ENCODE measurements at regions not wholly inside any gene's neighbourhood (a gene's known extent, or its start where the extent isn't known, plus 50 kb on each side); places are given as distances from the start of the nearest gene placed in this dataset.

DNA sequence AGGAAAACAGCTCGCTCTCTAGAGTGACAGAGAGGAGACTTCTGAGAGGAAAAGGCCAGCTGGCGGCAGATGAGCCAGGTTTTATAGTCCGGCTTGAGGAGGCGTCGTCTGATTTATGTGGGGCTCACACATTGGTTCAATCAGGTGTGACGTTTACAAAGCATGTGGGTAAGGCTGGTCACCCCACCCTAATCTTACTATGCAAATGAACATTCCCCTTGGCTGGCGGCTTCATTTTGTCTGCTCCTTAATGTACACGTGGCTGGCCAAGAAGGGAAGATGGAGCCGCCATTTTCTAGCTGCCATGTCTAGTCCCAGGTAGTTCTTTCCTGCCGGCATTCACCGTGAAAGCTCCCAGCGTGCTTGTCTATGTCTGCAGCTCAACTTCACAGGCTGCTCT, 299.1 kb upstream of the SPRED2 start:
- no peaks in the 10 kb centered on the region for H3K36me3 ChIP-seq (ENCODE audit: control insufficient read depth, insufficient read depth, low read length)
- no peak for DNase-seq
- no peak overlapping the region for H2BK20ac ChIP-seq (ENCODE audit: low read depth, low read length)
- H3K9ac ChIP-seq (ENCODE audit: low read depth, low read length): no peak overlapping the region
- peaks cover 4% of the 10 kb centered on the region for H3K27me3 ChIP-seq (ENCODE audit: control insufficient read depth, insufficient read depth, low read length)
- H3K14ac ChIP-seq (replicated peaks; ENCODE audit: low read depth, low read length): no peak overlapping the region
- H4K91ac ChIP-seq (ENCODE audit: insufficient read depth, low read depth, low read length): no peak overlapping the region
- H4K20me1 ChIP-seq (ENCODE audit: insufficient read depth, low read length): no peaks in the 10 kb centered on the region
- ATAC-seq (ENCODE audit: low read depth): no peak
- H2BK15ac ChIP-seq (ENCODE audit: low read depth, low read length): no peak overlapping the region
- H3K27ac ChIP-seq (ENCODE audit: insufficient read depth, low read length): no peak overlapping the region
- H3K23ac ChIP-seq (ENCODE audit: low read depth, low read length): no peak overlapping the region
- intact Hi-C loops (cut with micrococcal nuclease) (no loop called here), in situ Hi-C loops (cut with MboI; ENCODE audit: low sequenced_read_pairs) (no loop called here), dilution Hi-C loops (cut with HindIII; ENCODE audit: low sequenced_read_pairs, unreplicated experiment) (no loop called here)
- TF ChIP-seq FOS (IDR thresholded peaks at IDR 0.05; ENCODE audit: low read depth, low read length) (no peak), MXI1 (IDR thresholded peaks at IDR 0.05; ENCODE audit: borderline replicate concordance, low read depth, low read length) (no peak), ELK1 (IDR thresholded peaks at IDR 0.05; ENCODE audit: borderline replicate concordance, low read depth, low read length) (no peak), RAD21 (IDR thresholded peaks at IDR 0.05; ENCODE audit: low read length) (no peak), CHD1 (IDR thresholded peaks at IDR 0.05; ENCODE audit: low read depth, low read length) (no peak), BHLHE40 (IDR thresholded peaks at IDR 0.05; ENCODE audit: low read depth, low read length) (no peak), RFX5 (IDR thresholded peaks at IDR 0.05; ENCODE audit: low read depth, low read length) (no peak), MAZ (IDR thresholded peaks at IDR 0.05; ENCODE audit: borderline replicate concordance, low read depth, low read length) (no peak), SMC3 (IDR thresholded peaks at IDR 0.05; ENCODE audit: low read depth, low read length) (no peak), POLR2A (IDR thresholded peaks at IDR 0.05; ENCODE audit: low read depth, low read length) (no peak)
- TF ChIP-seq, protein P1, sequence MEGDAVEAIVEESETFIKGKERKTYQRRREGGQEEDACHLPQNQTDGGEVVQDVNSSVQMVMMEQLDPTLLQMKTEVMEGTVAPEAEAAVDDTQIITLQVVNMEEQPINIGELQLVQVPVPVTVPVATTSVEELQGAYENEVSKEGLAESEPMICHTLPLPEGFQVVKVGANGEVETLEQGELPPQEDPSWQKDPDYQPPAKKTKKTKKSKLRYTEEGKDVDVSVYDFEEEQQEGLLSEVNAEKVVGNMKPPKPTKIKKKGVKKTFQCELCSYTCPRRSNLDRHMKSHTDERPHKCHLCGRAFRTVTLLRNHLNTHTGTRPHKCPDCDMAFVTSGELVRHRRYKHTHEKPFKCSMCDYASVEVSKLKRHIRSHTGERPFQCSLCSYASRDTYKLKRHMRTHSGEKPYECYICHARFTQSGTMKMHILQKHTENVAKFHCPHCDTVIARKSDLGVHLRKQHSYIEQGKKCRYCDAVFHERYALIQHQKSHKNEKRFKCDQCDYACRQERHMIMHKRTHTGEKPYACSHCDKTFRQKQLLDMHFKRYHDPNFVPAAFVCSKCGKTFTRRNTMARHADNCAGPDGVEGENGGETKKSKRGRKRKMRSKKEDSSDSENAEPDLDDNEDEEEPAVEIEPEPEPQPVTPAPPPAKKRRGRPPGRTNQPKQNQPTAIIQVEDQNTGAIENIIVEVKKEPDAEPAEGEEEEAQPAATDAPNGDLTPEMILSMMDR (conservative IDR thresholded peaks at IDR 0.05; ENCODE audit: low read depth, low read length): no peak
- TF ChIP-seq, protein P2, sequence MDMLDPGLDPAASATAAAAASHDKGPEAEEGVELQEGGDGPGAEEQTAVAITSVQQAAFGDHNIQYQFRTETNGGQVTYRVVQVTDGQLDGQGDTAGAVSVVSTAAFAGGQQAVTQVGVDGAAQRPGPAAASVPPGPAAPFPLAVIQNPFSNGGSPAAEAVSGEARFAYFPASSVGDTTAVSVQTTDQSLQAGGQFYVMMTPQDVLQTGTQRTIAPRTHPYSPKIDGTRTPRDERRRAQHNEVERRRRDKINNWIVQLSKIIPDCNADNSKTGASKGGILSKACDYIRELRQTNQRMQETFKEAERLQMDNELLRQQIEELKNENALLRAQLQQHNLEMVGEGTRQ (IDR thresholded peaks at IDR 0.05; ENCODE audit: low read depth, low read length): no peak
- H3K4me3 ChIP-seq (ENCODE audit: insufficient read depth, low read depth, low read length): no peak overlapping the region
- H2BK120ac ChIP-seq (ENCODE audit: low read depth, low read length): no peak overlapping the region
- H3K4me1 ChIP-seq (ENCODE audit: control insufficient read depth, insufficient read depth, low read length): no peaks in the 10 kb centered on the region
- H3K9me3 ChIP-seq (ENCODE audit: control insufficient read depth, insufficient read depth, low read length): no peaks in the 10 kb centered on the region
- H4K5ac ChIP-seq (ENCODE audit: low read depth, low read length): no peak overlapping the region
- H3K56ac ChIP-seq (ENCODE audit: extremely low read depth, insufficient read depth, low read length): no peak overlapping the region
- H3K4ac ChIP-seq (ENCODE audit: low read depth, low read length): no peak overlapping the region
- H2AFZ ChIP-seq (replicated peaks; ENCODE audit: low read length, poor library complexity): no peak overlapping the region
- ChIA-PET POLR2A (ENCODE audit: unreplicated experiment) (interaction anchor here (0.6 kb wide), 1 partner anchor 611 kb away, joined by 3 read pairs; no protein-coding TSS in a partner anchor), CTCF (no interaction called here)
- H3K18ac ChIP-seq (ENCODE audit: low read depth, low read length): no peak overlapping the region
- no peaks in the 10 kb centered on the region for H3K79me1 ChIP-seq (ENCODE audit: low read depth in 1 of 2, low read length in 2 of 2)
- no peaks in the 10 kb centered on the region for H3K9me1 ChIP-seq (ENCODE audit: insufficient read depth, low read length)
- H2BK5ac ChIP-seq (ENCODE audit: low read depth, low read length, poor library complexity, severe bottlenecking): no peak overlapping the region
- BruUV-seq (replicated peaks): no TSS peak
- no peak overlapping the region for H2AK5ac ChIP-seq (ENCODE audit: low read depth, low read length)
- 80% methylated on average over 1 of the region's 12 CpGs; no CpG with 5 or more reads in 1 of the 2 experiments for WGBS, 2 experiments (ENCODE audit: extremely low coverage in 2 of 2, insufficient read length in 1 of 2)
- no peak overlapping the region for H2AK9ac ChIP-seq (replicated peaks; ENCODE audit: low read depth, low read length, poor library complexity)
- no peak overlapping the region for H4K8ac ChIP-seq (ENCODE audit: low read depth in 2 of 2, low read length in 2 of 2)
- no peak overlapping the region for H3K4me2 ChIP-seq (ENCODE audit: low read depth, low read length)

Data from IMR-90 (cell line).